K562 (cell line): ENCODE measurements at regions not wholly inside any gene's neighbourhood (a gene's known extent, or its start where the extent isn't known, plus 50 kb on each side); places are given as distances from the start of the nearest gene placed in this dataset.

Source experiments
- ATAC-seq: fragments of 200-7000 bp; cut with Tn5 transposase; 3 replicates; pipeline ENCODE4 v1.9.1; 2020; ENCODE audit warnings: moderate library complexity
- BruUV-seq: library from RNA; stranded (reverse); fragments of 400-500 nt; replicated peaks from 2 replicates; lab custom pipeline; 2021; lab: Mats Ljungman, UMichigan
- CTCF ChIA-PET: fragments of 300-600 bp; formaldehyde crosslinking; extraction: SDS; loops from one replicate; lab custom pipeline; 2021; ENCODE audit warnings: low intra/inter-chr PET ratio; lab: Yijun Ruan, JAX
- POLR2A ChIA-PET: fragments of 300-600, 350-650 bp; sonication (Branson Sonifier 250); formaldehyde crosslinking; extraction: SDS; loops from one replicate; lab custom pipeline; 2021; ENCODE audit warnings: antibody characterized with exemption, inconsistent platforms; lab: Yijun Ruan, JAX
- DNase-seq, 4 experiments: peaks; one replicate each; pipeline versions ENCODE4 v3.0.0 to v3.0.0-alpha.2; 2011 to 2018; ENCODE audit warnings: low spot score in 3 of 4, mixed read lengths in 3 of 4; ENCODE audit errors: extremely low read depth in 1 of 4
- FAIRE-seq: peaks from 2 replicates; lab custom pipeline; 2011; peaks lifted over from hg19 to GRCh38; lab: Jason Lieb, UNC
- H2AFZ ChIP-seq: 2 replicates; pipeline ENCODE4 v1.6.0; 2011; ENCODE audit warnings: low read depth, low read length, control low read depth, inconsistent platforms
- H3K27ac ChIP-seq: fragments of 200-600 bp; 3 replicates; pipeline ENCODE4 v1.8.0; 2011; ENCODE audit warnings: low read depth, mild to moderate bottlenecking, control low read depth, inconsistent platforms, low read length, moderate library complexity, mixed read lengths; ENCODE audit errors: extremely low read depth
- H3K27me3 ChIP-seq, 2 experiments: fragments of 300-600 bp in 1 of 2; 2 replicates in 1 of 2; 3 replicates in 1 of 2; pipeline versions ENCODE4 v1.6.0 to v1.8.0; 2011; ENCODE audit warnings: inconsistent platforms in 2 of 2, low read length in 2 of 2, mild to moderate bottlenecking in 1 of 2, mixed read lengths in 1 of 2, moderate library complexity in 1 of 2; ENCODE audit not compliant: control insufficient read depth in 2 of 2, insufficient read depth in 2 of 2
- H3K36me3 ChIP-seq: fragments of 300-600 bp; 3 replicates; pipeline ENCODE4 v1.8.0; 2011; ENCODE audit warnings: mild to moderate bottlenecking, low read length, inconsistent platforms; ENCODE audit not compliant: control insufficient read depth, insufficient read depth
- H3K4me1 ChIP-seq, 2 experiments: fragments of 200-600 bp in 1 of 2; replicated peaks in 1 of 2; 2 replicates in 1 of 2; 3 replicates in 1 of 2; pipeline versions ENCODE4 v1.5.1 to v1.8.0; 2011; ENCODE audit warnings: inconsistent platforms in 2 of 2, low read length in 2 of 2, mild to moderate bottlenecking in 1 of 2, mixed read lengths in 1 of 2, moderate library complexity in 1 of 2; ENCODE audit not compliant: control insufficient read depth in 2 of 2, insufficient read depth in 2 of 2
- H3K4me2 ChIP-seq: 2 replicates; pipeline ENCODE4 v1.6.1; 2011; ENCODE audit warnings: low read length, control low read depth, inconsistent platforms, mixed read lengths; ENCODE audit not compliant: insufficient read depth
- H3K4me3 ChIP-seq: fragments of 200-600 bp; sonication (generic), shearing (Covaris generic); 2 replicates; pipeline ENCODE4 v1.5.1; 2016; ENCODE audit warnings: control low read depth, inconsistent platforms
- H3K79me2 ChIP-seq: fragments of 200-600 bp; 3 replicates; pipeline ENCODE4 v1.8.0; 2011; ENCODE audit warnings: low read length, inconsistent platforms; ENCODE audit not compliant: control insufficient read depth, insufficient read depth
- H3K9ac ChIP-seq, 2 experiments: 2 replicates each; pipeline versions ENCODE4 v1.6.0 to v1.6.1; 2011; ENCODE audit warnings: low read depth in 2 of 2, low read length in 2 of 2, control low read depth in 1 of 2, inconsistent platforms in 1 of 2, mild to moderate bottlenecking in 1 of 2, mixed read lengths in 1 of 2; ENCODE audit not compliant: insufficient read depth in 1 of 2
- H3K9me1 ChIP-seq: one replicate; pipeline ENCODE4 v1.6.0; 2011; ENCODE audit warnings: inconsistent platforms, mild to moderate bottlenecking, low read length, moderate library complexity; ENCODE audit not compliant: control insufficient read depth, insufficient read depth
- H3K9me3 ChIP-seq: replicated peaks from 2 replicates; pipeline ENCODE4 v1.5.1; 2011; ENCODE audit warnings: low read depth, low read length, inconsistent platforms; ENCODE audit not compliant: control insufficient read depth, insufficient read depth
- H4K20me1 ChIP-seq: replicated peaks from 2 replicates; pipeline ENCODE4 v1.6.1; 2011; ENCODE audit warnings: low read length, inconsistent platforms, mixed read lengths; ENCODE audit not compliant: control insufficient read depth, insufficient read depth
- ADNP ChIP-seq: fragments of 200-800 bp; sonication (Bioruptor generic); IDR thresholded peaks from 2 replicates; pipeline ENCODE4 v1.6.1; 2016; ENCODE audit warnings: missing genetic modification characterization, missing compliant biosample characterization
- CTCF ChIP-seq, 3 experiments: IDR thresholded peaks in 2 of 3; conservative IDR thresholded peaks in 1 of 3; 2 replicates each; pipeline ENCODE4 v1.5.1; 2011 to 2012; ENCODE audit warnings: low read length in 3 of 3, mild to moderate bottlenecking in 3 of 3, control low read depth in 2 of 3, improper control_type of control experiment in 1 of 3, inconsistent platforms in 1 of 3, low read depth in 1 of 3, mixed read lengths in 1 of 3, moderate library complexity in 1 of 3; ENCODE audit not compliant: insufficient read depth in 2 of 3
- IRF1 ChIP-seq: sonication (generic); formaldehyde crosslinking; IDR thresholded peaks from 2 replicates; pipeline ENCODE4 v1.8.0; 2022; ENCODE audit warnings: missing genetic modification reagents, mild to moderate bottlenecking, borderline replicate concordance
- RAD21 ChIP-seq, 2 experiments: fragments of 250-450 bp in 1 of 2; fragments of 450-650 bp in 1 of 2; sonication (Bioruptor Pico) in 1 of 2; formaldehyde crosslinking in 1 of 2; IDR thresholded peaks in 1 of 2; conservative IDR thresholded peaks in 1 of 2; 2 replicates each; pipeline versions ENCODE4 v1.4.0 to v1.8.0; 2020 to 2022; ENCODE audit warnings: mild to moderate bottlenecking in 2 of 2, moderate library complexity in 1 of 2
- SAFB2 ChIP-seq: fragments of 200-400 bp; formaldehyde crosslinking; IDR thresholded peaks from 2 replicates; pipeline ENCODE4 v1.6.1; 2018; ENCODE audit warnings: borderline replicate concordance, low read length, low read depth, moderate library complexity; ENCODE audit not compliant: severe bottlenecking
- ZEB2 ChIP-seq: fragments of 450-650 bp; IDR thresholded peaks from 2 replicates; pipeline ENCODE4 v1.6.1; 2016
- WGBS: fragments of 100-300 bp; shearing (Covaris generic); methylation state at CpG from one replicate; pipeline ENCODE4 v1.1.6; 2016; ENCODE audit warnings: low coverage, mixed read lengths; ENCODE audit not compliant: insufficient coverage; ENCODE audit errors: missing lambda C conversion rate; 5-methylcytosine and 5-hydroxymethylcytosine counted together
- in situ Hi-C: fragments of 300-500 bp; cut with MboI; formaldehyde crosslinking; loops from 4 replicates; pipeline ENCODE4 v1.15.0; 2018; ENCODE audit warnings: inconsistent platforms, mixed read lengths
- intact Hi-C: fragments of 100-400 bp; cut with micrococcal nuclease; formaldehyde crosslinking; loops from 2 replicates; pipeline ENCODE4 v1.14.2; 2022

GRCh38 chr3:152937234-152937633 is 102.3 kb downstream of the P2RY1 start:
- H3K27ac ChIP-seq: no peak overlapping the region
- CTCF ChIA-PET: no interaction called here
- no peaks in the 10 kb centered on the region for H3K9me1 ChIP-seq
- in situ Hi-C loops: no loop called here
- whole genome bisulfite sequencing: 43% methylated on average over 2 of the region's 2 CpGs
- BruUV-seq: no TSS peak
- intact Hi-C loops: loop anchor here (10.0 kb wide), 1 partner anchor 432 kb away; no protein-coding TSS in a partner anchor
- no peaks in the 10 kb centered on the region for H3K36me3 ChIP-seq
- TF ChIP-seq RAD21 (CRISPR knock-in tag; conservative IDR thresholded peaks at IDR 0.05 in 1 of 2, IDR thresholded peaks at IDR 0.05 in 1 of 2) (peak in 1 of 2 experiments; percentile 50; a peak in 2 of 4 replicates), SAFB2 (no peak), IRF1 (CRISPR knock-in tag) (no peak), ADNP (no peak), ZEB2 (no peak), CTCF (IDR thresholded peaks at IDR 0.05 in 2 of 3, conservative IDR thresholded peaks at IDR 0.05 in 1 of 3; ENCODE audit: insufficient read depth in 2 of 3, low read depth in 1 of 3, low read length in 3 of 3) (peak in 1 of 3 experiments; percentile 30; a peak in 2 of 6 replicates)
- no peak for ATAC-seq
- H3K4me3 ChIP-seq: no peak overlapping the region
- H4K20me1 ChIP-seq: no peaks in the 10 kb centered on the region
- no peaks in the 10 kb centered on the region for H3K9me3 ChIP-seq
- H3K9ac ChIP-seq: no peak overlapping the region
- no peak for DNase-seq
- no peak overlapping the region for H2AFZ ChIP-seq
- FAIRE-seq: no peak
- no peak overlapping the region for H3K4me2 ChIP-seq
- POLR2A ChIA-PET: interaction anchor here (0.6 to 2.2 kb wide), 3 partner anchors 14 to 266 kb away, joined by 3 to 8 read pairs (median 3); partner anchors contain the start of gene P2RY1
- no peaks in the 10 kb centered on the region for H3K79me2 ChIP-seq
- H3K27me3 ChIP-seq: no peaks in the 10 kb centered on the region
- no peaks in the 10 kb centered on the region for H3K4me1 ChIP-seq
